ENCODE measurements at regions not wholly inside any gene's neighbourhood (a gene's known extent, or its start where the extent isn't known, plus 50 kb on each side); places are given as distances from the start of the nearest gene placed in this dataset.

GRCh38 chr1:182329471-182329870 lies 62.1 kb downstream of the GLUL start:
- no peak for TF ChIP-seq CTCF (IDR thresholded peaks at IDR 0.05; ENCODE audit: insufficient read depth, low read length)
- TF ChIP-seq POLR2AphosphoS5 (IDR thresholded peaks at IDR 0.05; ENCODE audit: low read depth), result no peak
- TF ChIP-seq GABPA (IDR thresholded peaks at IDR 0.05; ENCODE audit: low read depth), result no peak
- TF ChIP-seq REST (IDR thresholded peaks at IDR 0.05; ENCODE audit: insufficient replicate concordance, low read depth), result no peak
